H9 (cell line): ENCODE measurements at regions not wholly inside any gene's neighbourhood (a gene's known extent, or its start where the extent isn't known, plus 50 kb on each side); places are given as distances from the start of the nearest gene placed in this dataset.

Experiments used
- DNase-seq: peaks from one replicate; pipeline ENCODE4 v3.0.0-alpha.2; 2017
- H2AFZ ChIP-seq: one replicate; pipeline ENCODE4 v1.6.1; 2013; ENCODE audit warnings: mild to moderate bottlenecking, low read length, control low read depth, moderate library complexity
- H2AK5ac ChIP-seq: 2 replicates; pipeline ENCODE4 v1.6.1; 2013; ENCODE audit warnings: low read length, control low read depth, mixed read lengths; ENCODE audit not compliant: insufficient read length
- H2BK120ac ChIP-seq: one replicate; pipeline ENCODE4 v1.6.1; 2013; ENCODE audit warnings: low read depth, mild to moderate bottlenecking, low read length, control low read depth, inconsistent platforms; ENCODE audit not compliant: poor library complexity, severe bottlenecking
- H2BK12ac ChIP-seq: 2 replicates; pipeline ENCODE4 v1.6.1; 2013; ENCODE audit warnings: low read length, control low read depth, mixed read lengths, low read depth; ENCODE audit not compliant: insufficient read length
- H2BK15ac ChIP-seq: 2 replicates; pipeline ENCODE4 v1.6.1; 2013; ENCODE audit warnings: low read depth, low read length, control low read depth
- H2BK20ac ChIP-seq: one replicate; pipeline ENCODE4 v1.6.1; 2013; ENCODE audit warnings: low read depth, mild to moderate bottlenecking, low read length, control low read depth, inconsistent platforms; ENCODE audit not compliant: poor library complexity, severe bottlenecking
- H2BK5ac ChIP-seq: 2 replicates; pipeline ENCODE4 v1.6.1; 2013; ENCODE audit warnings: low read length, control low read depth, mixed read lengths; ENCODE audit not compliant: insufficient read length
- H3K14ac ChIP-seq: 2 replicates; pipeline ENCODE4 v1.6.1; 2013; ENCODE audit warnings: low read length, control low read depth; ENCODE audit not compliant: insufficient read depth
- H3K18ac ChIP-seq: 2 replicates; pipeline ENCODE4 v1.6.1; 2013; ENCODE audit warnings: low read depth, mild to moderate bottlenecking, mixed read lengths, low read length, control low read depth; ENCODE audit not compliant: insufficient read length
- H3K23ac ChIP-seq: 2 replicates; pipeline ENCODE4 v1.6.1; 2013; ENCODE audit warnings: low read length, control low read depth, mixed read lengths, low read depth; ENCODE audit not compliant: insufficient read length
- H3K23me2 ChIP-seq: 2 replicates; pipeline ENCODE4 v1.6.1; 2013; ENCODE audit warnings: low read depth, mild to moderate bottlenecking, mixed read lengths, low read length, control low read depth; ENCODE audit not compliant: insufficient read length, poor library complexity, severe bottlenecking
- H3K27ac ChIP-seq: 2 replicates; pipeline ENCODE4 v1.5.1; 2013; ENCODE audit warnings: low read length, control low read depth, mixed read lengths, low read depth; ENCODE audit not compliant: insufficient read length
- H3K27me3 ChIP-seq: 2 replicates; pipeline ENCODE4 v1.6.1; 2013; ENCODE audit warnings: low read length, control low read depth, inconsistent platforms; ENCODE audit not compliant: insufficient read depth
- H3K4ac ChIP-seq: 2 replicates; pipeline ENCODE4 v1.6.1; 2013; ENCODE audit warnings: low read depth, mild to moderate bottlenecking, control low read depth, inconsistent platforms, low read length, moderate library complexity
- H3K4me1 ChIP-seq: 2 replicates; pipeline ENCODE4 v1.6.1; 2013; ENCODE audit warnings: low read length, control low read depth, inconsistent platforms; ENCODE audit not compliant: insufficient read depth
- H3K4me2 ChIP-seq: 2 replicates; pipeline ENCODE4 v1.6.1; 2013; ENCODE audit warnings: low read length, control low read depth, mixed read lengths; ENCODE audit not compliant: insufficient read length, insufficient read depth
- H3K56ac ChIP-seq: 2 replicates; pipeline ENCODE4 v1.6.1; 2013; ENCODE audit warnings: low read depth, mild to moderate bottlenecking, mixed read lengths, low read length, control low read depth; ENCODE audit not compliant: insufficient read length
- H3K79me1 ChIP-seq: 2 replicates; pipeline ENCODE4 v1.6.1; 2013; ENCODE audit warnings: low read depth, mild to moderate bottlenecking, moderate library complexity, low read length, control low read depth, inconsistent platforms; ENCODE audit not compliant: insufficient read depth, poor library complexity, severe bottlenecking
- H3K79me2 ChIP-seq: 2 replicates; pipeline ENCODE4 v1.6.1; 2013; ENCODE audit warnings: low read length, control low read depth, inconsistent platforms; ENCODE audit not compliant: insufficient read depth
- H3K9ac ChIP-seq: 2 replicates; pipeline ENCODE4 v1.6.1; 2013; ENCODE audit warnings: low read length, control low read depth, mixed read lengths; ENCODE audit not compliant: insufficient read length; ENCODE audit errors: extremely low read depth
- H3K9me3 ChIP-seq: one replicate; pipeline ENCODE4 v1.6.1; 2013; ENCODE audit warnings: low read depth, low read length, inconsistent platforms; ENCODE audit not compliant: control insufficient read depth
- H3T11ph ChIP-seq: one replicate; pipeline ENCODE4 v1.6.1; 2013; ENCODE audit warnings: mild to moderate bottlenecking, low read length, control low read depth, inconsistent platforms
- H4K20me1 ChIP-seq: one replicate; pipeline ENCODE4 v1.6.1; 2013; ENCODE audit not compliant: control insufficient read depth, insufficient read length, insufficient read depth
- H4K5ac ChIP-seq: 2 replicates; pipeline ENCODE4 v1.6.1; 2013; ENCODE audit warnings: low read depth, mild to moderate bottlenecking, mixed read lengths, low read length, control low read depth; ENCODE audit not compliant: insufficient read length
- H4K8ac ChIP-seq: replicated peaks from 2 replicates; pipeline ENCODE4 v1.6.1; 2013; ENCODE audit warnings: low read length, control low read depth, mixed read lengths, low read depth; ENCODE audit not compliant: insufficient read length
- H4K91ac ChIP-seq: 2 replicates; pipeline ENCODE4 v1.6.1; 2013; ENCODE audit warnings: low read depth, mild to moderate bottlenecking, moderate library complexity, mixed read lengths, low read length, control low read depth; ENCODE audit not compliant: insufficient read length
- H3K27ac Mint-ChIP-seq, 3 experiments: 2 replicates in 2 of 3; 3 replicates in 1 of 3; pipeline ENCODE4 v1.8.0; 2020 to 2021; ENCODE audit warnings: mixed read lengths in 3 of 3, mild to moderate bottlenecking in 1 of 3, moderate library complexity in 1 of 3
- H3K27me3 Mint-ChIP-seq: 2 replicates; pipeline ENCODE4 v1.8.0; 2021; ENCODE audit warnings: low read depth, mild to moderate bottlenecking, moderate library complexity, mixed read lengths
- H3K36me3 Mint-ChIP-seq, 3 experiments: 2 replicates in 2 of 3; 3 replicates in 1 of 3; pipeline ENCODE4 v1.8.0; 2020 to 2021; ENCODE audit warnings: low read depth in 3 of 3, mixed read lengths in 3 of 3; ENCODE audit not compliant: insufficient read depth in 1 of 3
- H3K4me1 Mint-ChIP-seq, 2 experiments: 2 replicates each; pipeline ENCODE4 v1.8.0; 2020; ENCODE audit warnings: mixed read lengths in 2 of 2
- H3K4me3 Mint-ChIP-seq, 2 experiments: 2 replicates in 1 of 2; 3 replicates in 1 of 2; pipeline ENCODE4 v1.8.0; 2020 to 2021; ENCODE audit warnings: mild to moderate bottlenecking in 2 of 2, mixed read lengths in 2 of 2, moderate library complexity in 1 of 2
- H3K9me3 Mint-ChIP-seq, 2 experiments: 2 replicates in 1 of 2; 3 replicates in 1 of 2; pipeline ENCODE4 v1.8.0; 2020; ENCODE audit warnings: mild to moderate bottlenecking in 2 of 2, mixed read lengths in 2 of 2, moderate library complexity in 1 of 2
- WGBS: extraction: QIAGEN DNeasy Blood & Tissue Kit; methylation state at CpG from one replicate; pipeline ENCODE4 v1.1.7; 2013; ENCODE audit warnings: missing lambda C conversion rate, low lambda C conversion rate, mixed read lengths; ENCODE audit not compliant: insufficient read length; ENCODE audit errors: extremely low coverage; 5-methylcytosine and 5-hydroxymethylcytosine counted together
- TF ChIP-seq, protein P1 (sequence below): fragments of 200-600 bp; sonication (generic); conservative IDR thresholded peaks from 3 replicates; pipeline ENCODE4 v1.8.0; 2021; ENCODE audit warnings: antibody characterized with exemption, mild to moderate bottlenecking

DNA sequence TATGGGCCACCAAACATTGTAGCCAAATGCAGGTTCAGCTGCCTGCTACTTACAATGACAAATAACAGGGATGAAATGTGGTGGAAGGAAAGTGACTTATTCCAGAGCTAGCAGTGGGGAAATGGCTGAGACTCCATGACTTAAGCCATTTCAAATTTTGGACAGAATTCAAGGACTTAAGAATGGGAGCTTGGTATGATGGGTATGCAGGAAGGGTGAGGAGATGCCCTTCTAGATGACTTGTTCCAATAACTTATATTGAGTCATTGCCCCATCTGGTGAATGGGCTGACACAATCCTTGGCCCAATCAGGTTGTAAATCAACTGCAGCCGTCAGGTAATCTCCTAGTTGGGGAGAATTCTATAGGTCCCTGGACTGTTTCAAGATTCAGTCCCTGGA lies 230.7 kb upstream of the SGCD start:
- Histone ChIP-seq H2BK20ac (no peak overlapping the region), H3K14ac (no peak overlapping the region; the same call in 1 of the 2 replicates), H4K5ac (no peak overlapping the region), H3K27me3 (no peaks in the 10 kb centered on the region), H3T11ph (no peak overlapping the region), H2BK120ac (no peak overlapping the region), H3K9me3 (peaks cover 10% of the 10 kb centered on the region), H2BK5ac (no peak overlapping the region), H4K8ac (no peak overlapping the region), H3K79me2 (no peaks in the 10 kb centered on the region), H4K20me1 (no peaks in the 10 kb centered on the region), H3K23ac (no peak overlapping the region), H3K56ac (no peak overlapping the region), H3K4me1 (no peaks in the 10 kb centered on the region), H3K79me1 (no peaks in the 10 kb centered on the region), H2BK15ac (no peak overlapping the region), H3K4me2 (no peak overlapping the region), H3K18ac (no peak overlapping the region), H2AK5ac (no peak overlapping the region), H3K23me2 (no peaks in the 10 kb centered on the region), H3K9ac (no peak overlapping the region), H2AFZ (no peak overlapping the region), H4K91ac (no peak overlapping the region), H3K27ac (no peak overlapping the region), H3K4ac (no peak overlapping the region), H2BK12ac (no peak overlapping the region)
- no peak overlapping the region for H3K27ac Mint-ChIP-seq
- H3K27me3 Mint-ChIP-seq: no peaks in the 10 kb centered on the region
- WGBS: no CpG with 5 or more reads among the region's 1 CpG
- no peak for DNase-seq
- H3K4me3 Mint-ChIP-seq: no peak overlapping the region
- no peaks in the 10 kb centered on the region; a peak in 1 of 7 replicates for H3K36me3 Mint-ChIP-seq
- peaks cover 1 to 3% of the 10 kb centered on the region in 2 experiments; a peak in 2 of 5 replicates for H3K9me3 Mint-ChIP-seq
- peaks cover 6 to 7% of the 10 kb centered on the region in 2 experiments for H3K4me1 Mint-ChIP-seq
- TF ChIP-seq, protein P1, sequence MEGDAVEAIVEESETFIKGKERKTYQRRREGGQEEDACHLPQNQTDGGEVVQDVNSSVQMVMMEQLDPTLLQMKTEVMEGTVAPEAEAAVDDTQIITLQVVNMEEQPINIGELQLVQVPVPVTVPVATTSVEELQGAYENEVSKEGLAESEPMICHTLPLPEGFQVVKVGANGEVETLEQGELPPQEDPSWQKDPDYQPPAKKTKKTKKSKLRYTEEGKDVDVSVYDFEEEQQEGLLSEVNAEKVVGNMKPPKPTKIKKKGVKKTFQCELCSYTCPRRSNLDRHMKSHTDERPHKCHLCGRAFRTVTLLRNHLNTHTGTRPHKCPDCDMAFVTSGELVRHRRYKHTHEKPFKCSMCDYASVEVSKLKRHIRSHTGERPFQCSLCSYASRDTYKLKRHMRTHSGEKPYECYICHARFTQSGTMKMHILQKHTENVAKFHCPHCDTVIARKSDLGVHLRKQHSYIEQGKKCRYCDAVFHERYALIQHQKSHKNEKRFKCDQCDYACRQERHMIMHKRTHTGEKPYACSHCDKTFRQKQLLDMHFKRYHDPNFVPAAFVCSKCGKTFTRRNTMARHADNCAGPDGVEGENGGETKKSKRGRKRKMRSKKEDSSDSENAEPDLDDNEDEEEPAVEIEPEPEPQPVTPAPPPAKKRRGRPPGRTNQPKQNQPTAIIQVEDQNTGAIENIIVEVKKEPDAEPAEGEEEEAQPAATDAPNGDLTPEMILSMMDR: no peak
